ENCODE measurements at regions not wholly inside any gene's neighbourhood (a gene's known extent, or its start where the extent isn't known, plus 50 kb on each side); places are given as distances from the start of the nearest gene placed in this dataset.

GRCh38 chr4:62231994-62232393 lies 1031.9 kb downstream of the ADGRL3 start:
- Histone ChIP-seq H3K27ac (ENCODE audit: low read depth in 1 of 2, low read length in 1 of 2) (no peak overlapping the region), H3K9me3 (ENCODE audit: control insufficient read depth in 2 of 2, insufficient read depth in 1 of 2, low read length in 1 of 2) (no peaks in the 10 kb centered on the region), H3K4me1 (ENCODE audit: control insufficient read depth in 2 of 2, insufficient read depth in 2 of 2, low read length in 2 of 2) (no peaks in the 10 kb centered on the region), H3K36me3 (ENCODE audit: control insufficient read depth in 2 of 2, insufficient read depth in 2 of 2, low read length in 1 of 2) (no peaks in the 10 kb centered on the region), H3K27me3 (ENCODE audit: control insufficient read depth in 2 of 2, insufficient read depth in 1 of 2, low read length in 1 of 2) (no peaks in the 10 kb centered on the region), H3K4me3 (ENCODE audit: low read length in 2 of 2) (no peak overlapping the region)
- no peak for DNase-seq (ENCODE audit: low read depth in 6 of 9, low spot score in 9 of 9)
- 88% methylated on average over 3 of the region's 3 CpGs for whole genome bisulfite sequencing

DNA sequence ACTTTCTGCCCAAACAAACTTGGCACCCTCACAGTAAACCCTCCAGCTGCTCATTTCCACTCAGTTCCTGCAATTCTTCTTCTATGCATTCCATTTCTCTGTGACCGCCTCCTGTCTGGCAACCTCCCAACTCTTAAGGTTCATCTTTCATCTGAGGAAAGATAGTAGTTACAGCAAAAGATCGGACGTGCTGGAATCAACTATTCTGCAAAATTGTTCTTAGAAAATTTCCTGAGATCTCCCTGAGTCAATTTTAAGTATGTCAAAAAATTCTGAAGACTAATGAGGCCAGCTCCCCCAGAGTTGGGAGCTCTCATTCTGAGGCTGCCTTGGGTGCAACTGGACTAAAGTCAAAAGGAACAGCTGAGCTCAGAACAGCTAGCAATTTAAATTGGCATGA lies 1026.0 kb downstream of the ADGRL3 start:
- Histone ChIP-seq H3K27ac (ENCODE audit: low read depth in 1 of 2, low read length in 1 of 2) (no peak overlapping the region), H3K4me3 (ENCODE audit: low read length in 2 of 2) (no peak overlapping the region), H3K27me3 (ENCODE audit: control insufficient read depth in 2 of 2, insufficient read depth in 1 of 2, low read length in 1 of 2) (no peaks in the 10 kb centered on the region), H3K9me3 (ENCODE audit: control insufficient read depth in 2 of 2, insufficient read depth in 1 of 2, low read length in 1 of 2) (no peaks in the 10 kb centered on the region), H3K4me1 (ENCODE audit: control insufficient read depth in 2 of 2, insufficient read depth in 2 of 2, low read length in 2 of 2) (no peaks in the 10 kb centered on the region), H3K36me3 (ENCODE audit: control insufficient read depth in 2 of 2, insufficient read depth in 2 of 2, low read length in 1 of 2) (no peaks in the 10 kb centered on the region)
- 84% methylated on average over 3 of the region's 3 CpGs for WGBS
- no peak for DNase-seq (ENCODE audit: low read depth in 6 of 9, low spot score in 9 of 9)

DNA sequence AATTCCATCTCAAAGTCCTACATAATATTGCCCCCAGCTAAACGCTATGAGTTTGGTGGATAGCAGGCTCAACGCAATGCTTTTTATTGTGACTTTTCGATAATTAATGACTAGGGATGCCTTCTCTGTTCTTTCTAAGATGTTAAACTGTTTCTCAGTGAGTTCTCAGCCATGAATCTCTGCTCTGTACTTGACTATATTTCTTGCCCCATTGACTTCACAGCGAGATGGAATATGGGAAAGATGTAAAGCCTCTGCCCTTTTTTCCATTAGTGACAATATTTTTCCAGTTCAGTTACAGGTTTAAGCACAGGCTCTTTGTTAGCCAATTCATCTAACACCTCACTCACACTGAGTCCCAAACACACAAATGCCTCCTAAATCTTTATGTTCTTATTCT lies 1022.0 kb downstream of the ADGRL3 start:
- no peak for DNase-seq (ENCODE audit: low read depth in 6 of 9, low spot score in 9 of 9)
- H3K4me3 ChIP-seq (ENCODE audit: low read length in 2 of 2): no peak overlapping the region
- WGBS: 93% methylated on average over 4 of the region's 4 CpGs
- no peaks in the 10 kb centered on the region for H3K9me3 ChIP-seq (ENCODE audit: control insufficient read depth in 2 of 2, insufficient read depth in 1 of 2, low read length in 1 of 2)
- no peaks in the 10 kb centered on the region for H3K27me3 ChIP-seq (ENCODE audit: control insufficient read depth in 2 of 2, insufficient read depth in 1 of 2, low read length in 1 of 2)
- no peak overlapping the region for H3K27ac ChIP-seq (ENCODE audit: low read depth in 1 of 2, low read length in 1 of 2)
- no peaks in the 10 kb centered on the region for H3K4me1 ChIP-seq (ENCODE audit: control insufficient read depth in 2 of 2, insufficient read depth in 2 of 2, low read length in 2 of 2)
- H3K36me3 ChIP-seq (ENCODE audit: control insufficient read depth in 2 of 2, insufficient read depth in 2 of 2, low read length in 1 of 2): no peaks in the 10 kb centered on the region

DNA sequence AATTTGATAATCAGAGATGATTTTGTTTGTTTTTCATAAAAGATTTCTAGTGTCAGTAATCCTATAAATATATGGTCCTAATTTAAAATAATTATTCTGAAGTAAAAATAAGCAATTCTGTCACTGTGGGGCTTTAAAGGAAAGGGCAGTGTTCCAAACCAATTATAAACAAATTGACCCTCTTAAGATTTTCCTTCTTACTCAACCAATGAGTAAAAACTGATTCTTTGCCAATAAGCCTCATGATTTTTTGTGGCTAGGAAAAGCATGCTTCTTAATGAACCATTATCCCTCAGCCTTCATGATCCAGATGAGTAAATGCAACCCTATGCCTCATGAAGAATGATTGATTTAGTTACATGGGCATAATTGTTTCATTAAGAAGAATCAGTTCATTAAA lies 1010.4 kb downstream of the ADGRL3 start:
- H3K4me1 ChIP-seq (ENCODE audit: control insufficient read depth in 2 of 2, insufficient read depth in 2 of 2, low read length in 2 of 2): no peaks in the 10 kb centered on the region

DNA sequence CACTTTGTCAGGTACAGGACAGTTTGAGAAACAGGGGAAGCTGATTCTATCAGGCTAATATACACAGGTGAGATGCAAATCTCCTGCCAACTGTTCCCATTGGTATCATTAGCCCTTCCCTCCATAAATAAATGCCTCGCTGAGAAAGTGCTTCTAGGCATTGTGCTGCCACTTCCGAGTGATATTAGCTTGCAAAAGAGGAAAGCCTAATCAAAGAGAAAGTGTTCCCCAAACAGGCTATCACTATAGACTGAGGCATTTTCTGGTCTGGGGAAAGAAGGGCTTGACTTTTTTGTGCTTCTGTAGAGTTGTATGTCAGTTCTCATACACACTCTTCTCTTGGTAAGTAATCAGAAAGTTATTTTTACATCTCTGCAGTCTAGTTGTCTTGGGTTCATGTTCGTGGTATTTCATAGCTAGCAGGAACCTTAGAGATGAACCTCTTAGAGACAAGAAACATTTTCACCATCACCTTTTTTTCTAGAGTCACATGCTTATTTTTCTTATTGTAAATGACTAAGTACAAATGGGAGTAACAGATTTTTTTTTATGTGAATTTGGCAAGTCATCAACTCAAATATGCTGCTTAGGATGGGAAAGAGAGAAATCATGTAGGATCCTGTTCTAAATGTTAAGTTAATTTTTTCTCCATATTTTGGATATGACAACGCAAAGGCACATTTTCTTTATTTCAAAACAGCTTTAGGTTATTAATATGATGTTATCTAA lies 1009.8 kb downstream of the ADGRL3 start:
- Histone ChIP-seq H3K36me3 (ENCODE audit: control insufficient read depth in 2 of 2, insufficient read depth in 2 of 2, low read length in 1 of 2) (no peaks in the 10 kb centered on the region), H3K9me3 (ENCODE audit: control insufficient read depth in 2 of 2, insufficient read depth in 1 of 2, low read length in 1 of 2) (no peaks in the 10 kb centered on the region), H3K4me1 (ENCODE audit: control insufficient read depth in 2 of 2, insufficient read depth in 2 of 2, low read length in 2 of 2) (no peaks in the 10 kb centered on the region), H3K4me3 (ENCODE audit: low read length in 2 of 2) (no peak overlapping the region), H3K27ac (ENCODE audit: low read depth in 1 of 2, low read length in 1 of 2) (no peak overlapping the region), H3K27me3 (ENCODE audit: control insufficient read depth in 2 of 2, insufficient read depth in 1 of 2, low read length in 1 of 2) (no peaks in the 10 kb centered on the region)
- no peak for DNase-seq (ENCODE audit: low read depth in 6 of 9, low spot score in 9 of 9)
- 82% methylated on average over 4 of the region's 4 CpGs for WGBS

More for the DNA sequence above, 1010.4 kb downstream of the ADGRL3 start:
- H3K36me3 ChIP-seq (ENCODE audit: control insufficient read depth in 2 of 2, insufficient read depth in 2 of 2, low read length in 1 of 2): no peaks in the 10 kb centered on the region
- no peak overlapping the region for H3K27ac ChIP-seq (ENCODE audit: low read depth in 1 of 2, low read length in 1 of 2)
- DNase-seq (ENCODE audit: low read depth in 6 of 9, low spot score in 9 of 9): no peak
- no peaks in the 10 kb centered on the region for H3K27me3 ChIP-seq (ENCODE audit: control insufficient read depth in 2 of 2, insufficient read depth in 1 of 2, low read length in 1 of 2)
- no peaks in the 10 kb centered on the region for H3K9me3 ChIP-seq (ENCODE audit: control insufficient read depth in 2 of 2, insufficient read depth in 1 of 2, low read length in 1 of 2)
- H3K4me3 ChIP-seq (ENCODE audit: low read length in 2 of 2): no peak overlapping the region

- H3K4me3 ChIP-seq (ENCODE audit: low read length in 2 of 2): no peak overlapping the region
- no peaks in the 10 kb centered on the region for H3K36me3 ChIP-seq (ENCODE audit: control insufficient read depth in 2 of 2, insufficient read depth in 2 of 2, low read length in 1 of 2)
- no peaks in the 10 kb centered on the region for H3K9me3 ChIP-seq (ENCODE audit: control insufficient read depth in 2 of 2, insufficient read depth in 1 of 2, low read length in 1 of 2)
- WGBS: 96% methylated on average over 4 of the region's 4 CpGs
- no peak for DNase-seq (ENCODE audit: low read depth in 6 of 9, low spot score in 9 of 9)
- H3K27me3 ChIP-seq (ENCODE audit: control insufficient read depth in 2 of 2, insufficient read depth in 1 of 2, low read length in 1 of 2): no peaks in the 10 kb centered on the region
- no peak overlapping the region for H3K27ac ChIP-seq (ENCODE audit: low read depth in 1 of 2, low read length in 1 of 2)
- H3K4me1 ChIP-seq (ENCODE audit: control insufficient read depth in 2 of 2, insufficient read depth in 2 of 2, low read length in 2 of 2): no peaks in the 10 kb centered on the region
Measured at GRCh38 chr4:62208921-62209320, 1008.8 kb downstream of the ADGRL3 start.

DNA sequence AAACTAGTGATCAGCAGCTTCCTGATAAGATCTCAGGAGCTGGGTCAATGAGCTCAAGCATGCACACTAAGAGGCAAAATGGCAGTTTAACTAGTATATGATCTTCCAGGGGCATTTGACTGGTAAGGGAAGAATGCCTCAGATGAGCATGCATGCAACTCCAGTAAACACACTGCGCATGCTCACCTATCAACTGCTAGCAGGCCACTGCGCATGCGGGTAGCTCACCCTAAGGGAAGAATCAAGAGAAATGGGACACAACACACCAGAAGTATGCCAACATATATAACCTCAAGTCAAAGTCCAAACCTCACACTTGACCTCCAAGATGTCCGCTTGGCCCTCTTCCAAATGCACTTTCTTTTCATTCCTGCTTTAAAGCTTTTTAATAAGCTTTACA lies 1004.0 kb downstream of the ADGRL3 start:
- WGBS: 98% methylated on average over 4 of the region's 4 CpGs
- Histone ChIP-seq H3K9me3 (ENCODE audit: control insufficient read depth in 2 of 2, insufficient read depth in 1 of 2, low read length in 1 of 2) (no peaks in the 10 kb centered on the region), H3K4me3 (ENCODE audit: low read length in 2 of 2) (no peak overlapping the region)

DNA sequence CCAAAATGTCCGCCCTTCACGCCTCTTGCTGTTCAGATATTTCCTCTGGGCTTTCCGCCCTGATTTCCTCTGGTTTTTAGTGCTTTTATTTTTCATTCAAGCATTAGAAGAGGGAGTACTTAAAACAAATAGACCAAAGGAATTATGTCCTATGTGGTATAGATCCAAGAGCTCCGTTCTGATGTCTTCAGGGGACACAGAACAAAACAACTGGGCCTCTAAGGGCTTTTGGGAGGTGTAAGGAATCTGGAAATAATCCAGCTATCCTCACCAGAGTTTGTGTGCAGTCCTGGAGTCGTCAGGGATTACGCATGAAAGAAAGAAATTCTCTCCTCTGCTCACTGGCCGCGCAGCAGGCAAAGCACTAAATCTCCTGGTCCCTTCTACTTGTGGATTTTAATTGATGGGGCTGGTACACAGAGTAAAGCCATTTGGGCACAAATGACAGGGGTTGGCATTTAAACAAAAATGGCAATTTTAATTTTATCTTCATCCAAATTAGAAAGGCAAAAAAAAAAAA lies 999.2 kb downstream of the ADGRL3 start:
- Histone ChIP-seq H3K36me3 (ENCODE audit: control insufficient read depth in 2 of 2, insufficient read depth in 2 of 2, low read length in 1 of 2) (no peaks in the 10 kb centered on the region), H3K9me3 (ENCODE audit: control insufficient read depth in 2 of 2, insufficient read depth in 1 of 2, low read length in 1 of 2) (no peaks in the 10 kb centered on the region), H3K4me3 (ENCODE audit: low read length in 2 of 2) (no peak overlapping the region), H3K27ac (ENCODE audit: low read depth in 1 of 2, low read length in 1 of 2) (no peak overlapping the region), H3K27me3 (ENCODE audit: control insufficient read depth in 2 of 2, insufficient read depth in 1 of 2, low read length in 1 of 2) (no peaks in the 10 kb centered on the region), H3K4me1 (ENCODE audit: control insufficient read depth in 2 of 2, insufficient read depth in 2 of 2, low read length in 2 of 2) (no peaks in the 10 kb centered on the region)
- WGBS: 88% methylated on average over 8 of the region's 8 CpGs
- no peak for DNase-seq (ENCODE audit: low read depth in 6 of 9, low spot score in 9 of 9)

More for the DNA sequence above, 1004.0 kb downstream of the ADGRL3 start:
- Histone ChIP-seq H3K4me1 (ENCODE audit: control insufficient read depth in 2 of 2, insufficient read depth in 2 of 2, low read length in 2 of 2) (no peaks in the 10 kb centered on the region), H3K36me3 (ENCODE audit: control insufficient read depth in 2 of 2, insufficient read depth in 2 of 2, low read length in 1 of 2) (no peaks in the 10 kb centered on the region), H3K27ac (ENCODE audit: low read depth in 1 of 2, low read length in 1 of 2) (no peak overlapping the region), H3K27me3 (ENCODE audit: control insufficient read depth in 2 of 2, insufficient read depth in 1 of 2, low read length in 1 of 2) (no peaks in the 10 kb centered on the region)
- no peak for DNase-seq (ENCODE audit: low read depth in 6 of 9, low spot score in 9 of 9)

DNA sequence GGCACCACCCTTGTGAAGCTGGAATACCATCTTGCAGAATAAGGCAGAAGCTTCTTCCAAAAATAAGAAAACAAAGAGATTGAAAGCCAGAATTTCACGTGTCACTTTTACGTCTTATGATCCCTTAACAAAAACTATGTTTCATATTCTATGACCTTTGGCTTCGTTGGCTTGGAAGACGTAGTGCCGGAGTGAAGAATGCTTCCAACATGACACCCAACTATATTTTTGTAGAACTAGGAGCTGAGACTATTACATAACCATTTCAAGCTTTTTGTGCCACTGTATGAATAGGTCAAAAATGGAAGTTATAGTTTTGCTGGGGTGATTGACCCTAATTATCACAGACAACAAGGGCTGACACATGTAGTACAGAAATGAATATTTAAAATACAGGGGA lies 996.2 kb downstream of the ADGRL3 start:
- no peak overlapping the region for H3K27ac ChIP-seq (ENCODE audit: low read depth in 1 of 2, low read length in 1 of 2)
- no peaks in the 10 kb centered on the region for H3K9me3 ChIP-seq (ENCODE audit: control insufficient read depth in 2 of 2, insufficient read depth in 1 of 2, low read length in 1 of 2)
- H3K4me3 ChIP-seq (ENCODE audit: low read length in 2 of 2): no peak overlapping the region
- 96% methylated on average over 5 of the region's 5 CpGs for WGBS
- no peaks in the 10 kb centered on the region for H3K4me1 ChIP-seq (ENCODE audit: control insufficient read depth in 2 of 2, insufficient read depth in 2 of 2, low read length in 2 of 2)
- no peak for DNase-seq (ENCODE audit: low read depth in 6 of 9, low spot score in 9 of 9)
- H3K36me3 ChIP-seq (ENCODE audit: control insufficient read depth in 2 of 2, insufficient read depth in 2 of 2, low read length in 1 of 2): no peaks in the 10 kb centered on the region
- no peaks in the 10 kb centered on the region for H3K27me3 ChIP-seq (ENCODE audit: control insufficient read depth in 2 of 2, insufficient read depth in 1 of 2, low read length in 1 of 2)

Measured in thymus (tissue), 11 donors.